Neural crest cell (in vitro differentiated cells): ENCODE measurements at regions not wholly inside any gene's neighbourhood (a gene's known extent, or its start where the extent isn't known, plus 50 kb on each side); places are given as distances from the start of the nearest gene placed in this dataset.

Source experiments
- DNase-seq: peaks from one replicate; pipeline ENCODE4 v3.0.0; 2021; ENCODE audit warnings: low read depth, mixed read lengths, low spot score
- H3K27ac Mint-ChIP-seq: one replicate; pipeline ENCODE4 v1.8.0; 2021; ENCODE audit warnings: mild to moderate bottlenecking, mixed read lengths; ENCODE audit not compliant: unreplicated experiment
- H3K27me3 Mint-ChIP-seq: 2 replicates; pipeline ENCODE4 v1.8.0; 2021; ENCODE audit warnings: low read depth, mild to moderate bottlenecking, mixed read lengths
- H3K36me3 Mint-ChIP-seq: 2 replicates; pipeline ENCODE4 v1.8.0; 2021; ENCODE audit warnings: low read depth, mild to moderate bottlenecking, mixed read lengths
- H3K4me1 Mint-ChIP-seq: 2 replicates; pipeline ENCODE4 v1.8.0; 2021; ENCODE audit warnings: mixed read lengths
- H3K4me3 Mint-ChIP-seq: one replicate; pipeline ENCODE4 v1.8.0; 2021; ENCODE audit warnings: mild to moderate bottlenecking, mixed read lengths
- H3K9me3 Mint-ChIP-seq: 2 replicates; pipeline ENCODE4 v1.8.0; 2021; ENCODE audit warnings: mixed read lengths
- TF ChIP-seq, protein P1 (sequence below): fragments of 200-600 bp; sonication (generic); conservative IDR thresholded peaks from 2 replicates; pipeline ENCODE4 v1.5.0; 2021; ENCODE audit warnings: antibody characterized with exemption, mild to moderate bottlenecking

DNA sequence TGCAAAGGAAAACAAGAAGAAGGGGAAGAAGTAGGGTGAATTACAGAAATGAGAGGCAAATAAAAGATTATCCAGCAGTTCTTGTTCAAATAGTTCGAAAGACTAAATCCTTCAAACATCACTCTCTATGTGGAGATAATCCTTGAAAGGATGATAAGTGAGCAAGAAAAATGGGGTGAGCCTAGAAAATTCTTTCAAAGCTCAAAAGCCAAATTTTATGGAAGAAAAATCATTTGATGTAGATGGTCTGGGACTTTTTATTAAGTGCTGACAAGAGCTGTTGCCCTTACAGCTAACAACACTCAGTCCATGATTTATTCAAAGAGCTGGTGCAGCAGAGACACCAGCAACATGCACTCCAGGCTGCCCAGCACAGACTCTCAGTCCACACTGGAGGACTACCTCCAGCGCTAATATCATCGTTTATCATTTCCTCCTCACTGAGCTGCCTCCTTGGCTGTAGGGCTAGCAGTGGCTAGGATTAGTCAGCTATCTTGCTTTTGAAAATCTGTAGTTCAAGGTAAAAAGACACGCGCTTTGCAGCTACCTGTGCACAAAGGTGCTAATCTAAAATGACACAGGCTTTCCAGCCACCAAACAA is 264.8 kb upstream of the KIF2A start:
- Mint-ChIP-seq H3K27ac (no peak overlapping the region), H3K36me3 (no peaks in the 10 kb centered on the region), H3K4me1 (peaks cover 23% of the 10 kb centered on the region), H3K9me3 (no peaks in the 10 kb centered on the region), H3K4me3 (no peak overlapping the region), H3K27me3 (peaks cover 17% of the 10 kb centered on the region)
- DNase-seq: no peak
- TF ChIP-seq, protein P1, sequence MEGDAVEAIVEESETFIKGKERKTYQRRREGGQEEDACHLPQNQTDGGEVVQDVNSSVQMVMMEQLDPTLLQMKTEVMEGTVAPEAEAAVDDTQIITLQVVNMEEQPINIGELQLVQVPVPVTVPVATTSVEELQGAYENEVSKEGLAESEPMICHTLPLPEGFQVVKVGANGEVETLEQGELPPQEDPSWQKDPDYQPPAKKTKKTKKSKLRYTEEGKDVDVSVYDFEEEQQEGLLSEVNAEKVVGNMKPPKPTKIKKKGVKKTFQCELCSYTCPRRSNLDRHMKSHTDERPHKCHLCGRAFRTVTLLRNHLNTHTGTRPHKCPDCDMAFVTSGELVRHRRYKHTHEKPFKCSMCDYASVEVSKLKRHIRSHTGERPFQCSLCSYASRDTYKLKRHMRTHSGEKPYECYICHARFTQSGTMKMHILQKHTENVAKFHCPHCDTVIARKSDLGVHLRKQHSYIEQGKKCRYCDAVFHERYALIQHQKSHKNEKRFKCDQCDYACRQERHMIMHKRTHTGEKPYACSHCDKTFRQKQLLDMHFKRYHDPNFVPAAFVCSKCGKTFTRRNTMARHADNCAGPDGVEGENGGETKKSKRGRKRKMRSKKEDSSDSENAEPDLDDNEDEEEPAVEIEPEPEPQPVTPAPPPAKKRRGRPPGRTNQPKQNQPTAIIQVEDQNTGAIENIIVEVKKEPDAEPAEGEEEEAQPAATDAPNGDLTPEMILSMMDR: no peak

DNA sequence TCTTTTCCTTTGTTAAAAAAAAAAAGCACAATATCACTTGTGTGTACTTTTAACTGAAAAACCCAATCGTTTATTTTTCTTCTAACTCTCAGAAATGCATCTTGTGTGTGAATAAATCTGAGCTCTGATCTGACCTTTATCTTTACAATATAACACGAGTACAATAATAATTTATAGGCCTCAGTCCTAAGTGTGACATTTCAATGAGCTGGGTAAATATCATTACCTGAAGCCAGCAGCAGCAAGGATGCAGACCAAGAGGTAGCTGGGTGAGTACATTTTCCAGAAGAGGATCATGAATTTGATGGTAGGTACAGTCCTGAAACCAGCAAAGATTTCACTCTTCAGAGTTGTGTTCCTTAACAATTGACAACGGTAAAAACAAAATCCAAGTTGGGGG is 264.0 kb upstream of the KIF2A start:
- no peaks in the 10 kb centered on the region for H3K36me3 Mint-ChIP-seq
- H3K4me3 Mint-ChIP-seq: no peak overlapping the region
- peaks cover 2% of the 10 kb centered on the region for H3K9me3 Mint-ChIP-seq
- H3K27me3 Mint-ChIP-seq: peaks cover 21% of the 10 kb centered on the region
- DNase-seq: no peak
- H3K4me1 Mint-ChIP-seq: peaks cover 23% of the 10 kb centered on the region
- no peak overlapping the region for H3K27ac Mint-ChIP-seq
- TF ChIP-seq, protein P1: no peak

GRCh38 chr5:62043289-62044280 is 262.4 kb upstream of the KIF2A start:
- TF ChIP-seq, protein P1: no peak
- Mint-ChIP-seq H3K4me3 (no peak overlapping the region), H3K36me3 (no peaks in the 10 kb centered on the region), H3K27me3 (peaks cover 30% of the 10 kb centered on the region), H3K9me3 (peaks cover 2% of the 10 kb centered on the region), H3K27ac (no peak overlapping the region), H3K4me1 (peaks cover 23% of the 10 kb centered on the region)
- DNase-seq: no peak

- Mint-ChIP-seq H3K9me3 (peaks cover 2% of the 10 kb centered on the region), H3K27ac (no peak overlapping the region), H3K4me3 (no peak overlapping the region), H3K36me3 (no peaks in the 10 kb centered on the region), H3K27me3 (peaks cover 38% of the 10 kb centered on the region), H3K4me1 (peaks cover 23% of the 10 kb centered on the region)
- TF ChIP-seq, protein P1: no peak
- DNase-seq: no peak
Measured at GRCh38 chr5:62044989-62045388, 261.0 kb upstream of the KIF2A start.

DNA sequence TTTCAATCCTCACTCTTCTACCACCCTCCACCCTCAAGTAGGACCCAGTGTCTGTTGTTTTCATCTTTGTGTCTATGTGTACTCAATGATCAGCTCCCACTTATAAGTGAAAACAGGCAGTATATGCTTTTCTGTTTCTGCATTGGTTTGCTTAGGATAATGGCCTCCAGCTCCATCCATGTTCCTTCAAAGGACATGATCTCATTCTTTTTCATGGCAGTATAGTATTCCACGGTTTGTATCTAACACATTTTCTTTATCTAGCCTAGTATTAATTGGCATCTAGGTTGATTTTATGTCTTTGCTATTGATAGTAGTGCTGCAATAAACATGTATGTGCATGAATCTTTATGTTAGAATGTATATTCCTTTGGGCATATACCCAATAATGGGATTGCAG is 259.8 kb upstream of the KIF2A start:
- Mint-ChIP-seq H3K4me3 (no peak overlapping the region), H3K27me3 (peaks cover 42% of the 10 kb centered on the region), H3K9me3 (peaks cover 2% of the 10 kb centered on the region), H3K4me1 (peaks cover 23% of the 10 kb centered on the region), H3K36me3 (no peaks in the 10 kb centered on the region), H3K27ac (no peak overlapping the region)
- TF ChIP-seq, protein P1: no peak
- DNase-seq: no peak
